GM21367 (cell line): ENCODE measurements at regions not wholly inside any gene's neighbourhood (a gene's known extent, or its start where the extent isn't known, plus 50 kb on each side); places are given as distances from the start of the nearest gene placed in this dataset.
"Not testable (repeated sequence)": the region's sequence is repeated elsewhere in the genome, so short reads cannot be mapped to it uniquely, and the experiment has no call there.

ENCODE experiments used
- ATAC-seq: cut with Tn5 transposase; IDR thresholded peaks from one replicate; pipeline ENCODE4 v1.9.1; 2021; ENCODE audit not compliant: unreplicated experiment

- no peak for ATAC-seq
These were observed 512.8 kb downstream of the UQCRFS1 start for GRCh38 chr19:28700176-28700575.

DNA sequence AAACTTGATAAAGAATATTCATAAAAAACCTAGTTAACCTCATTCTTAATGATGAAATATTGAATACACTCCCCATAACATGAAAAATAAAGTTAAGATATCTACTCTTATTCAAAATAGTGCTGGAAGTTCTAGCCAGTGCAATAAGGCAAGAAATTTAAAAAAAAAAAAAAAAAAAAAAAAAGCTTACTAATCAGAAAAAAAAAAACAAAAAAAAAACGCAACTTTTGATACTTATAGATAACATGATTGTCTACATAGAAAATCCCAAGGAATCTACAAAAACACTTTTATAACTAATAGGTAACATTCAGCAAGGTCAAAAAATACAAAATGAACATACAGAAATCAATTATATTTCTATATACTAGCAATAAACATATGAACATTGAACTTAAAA is 515.6 kb downstream of the UQCRFS1 start:
- no peak for ATAC-seq

- no peak for ATAC-seq
These were observed 518.1 kb downstream of the UQCRFS1 start for GRCh38 chr19:28694812-28695211.

GRCh38 chr19:28691683-28692082 is 521.3 kb downstream of the UQCRFS1 start:
- no peak for ATAC-seq

DNA sequence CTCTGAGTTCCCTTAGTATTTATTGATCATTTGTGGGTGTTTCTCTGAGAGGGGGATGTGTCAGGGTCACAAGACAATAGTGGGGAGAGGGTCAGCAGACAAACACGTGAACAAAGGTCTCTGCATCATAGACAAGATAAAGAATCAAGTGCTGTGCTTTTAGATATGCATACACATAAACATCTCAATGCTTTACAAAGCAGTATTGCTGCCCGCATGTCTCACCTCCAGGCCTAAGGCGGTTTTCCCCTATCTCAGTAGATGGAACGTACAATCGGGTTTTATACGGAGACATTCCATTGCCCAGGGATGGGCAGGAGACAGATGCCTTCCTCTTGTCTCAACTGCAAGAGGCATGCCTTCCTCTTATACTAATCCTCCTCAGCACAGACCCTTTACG is 523.5 kb downstream of the UQCRFS1 start:
- ATAC-seq: not testable (repeated sequence)

DNA sequence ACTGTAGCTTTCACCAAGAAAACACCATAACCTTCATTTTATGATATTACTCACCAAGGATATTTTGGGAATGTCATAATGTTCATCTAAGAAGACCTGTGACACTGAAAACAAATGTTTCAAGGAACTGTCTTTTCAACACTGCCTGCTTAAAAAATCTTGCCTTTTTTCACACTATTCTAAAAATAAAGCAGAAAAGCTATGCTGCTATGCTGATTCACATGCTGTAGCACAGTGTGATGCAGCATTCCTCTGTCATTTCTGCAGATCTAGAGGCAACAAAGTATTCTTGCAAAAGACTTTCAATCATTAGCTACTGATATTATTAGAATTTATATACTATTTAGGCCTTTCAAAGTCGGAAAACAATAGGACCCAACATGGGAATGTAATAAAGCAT is 525.7 kb downstream of the UQCRFS1 start:
- ATAC-seq: no peak

- ATAC-seq: no peak
These were observed 526.2 kb downstream of the UQCRFS1 start for GRCh38 chr19:28686756-28687155.

- no peak for ATAC-seq
These were observed 527.1 kb downstream of the UQCRFS1 start for GRCh38 chr19:28685802-28686201.

GRCh38 chr19:28685077-28685476 is 527.9 kb downstream of the UQCRFS1 start:
- ATAC-seq: not testable (repeated sequence)

- ATAC-seq: no peak
These were observed 532.8 kb downstream of the UQCRFS1 start for GRCh38 chr19:28680111-28680510.

DNA sequence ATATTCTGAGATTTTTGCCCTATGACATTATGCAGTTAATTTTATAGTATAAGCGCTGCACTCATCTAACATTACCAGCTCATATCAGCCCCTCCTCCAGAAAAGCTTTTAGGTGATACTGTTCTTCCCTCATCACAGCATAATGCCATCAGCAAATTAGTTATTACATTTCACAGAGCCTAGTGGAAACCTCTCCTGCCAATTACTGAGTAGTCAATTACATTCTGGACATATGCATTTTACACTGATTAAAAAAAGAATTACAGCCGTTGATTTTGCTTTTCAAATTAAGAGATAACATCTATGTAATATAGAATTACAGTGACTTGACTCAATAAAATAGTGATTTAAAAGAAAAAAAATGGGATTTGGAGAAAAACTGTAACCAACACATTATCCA is 542.1 kb downstream of the UQCRFS1 start:
- ATAC-seq: no peak

- ATAC-seq: no peak
These were observed 543.1 kb downstream of the UQCRFS1 start for GRCh38 chr19:28669804-28670203.

DNA sequence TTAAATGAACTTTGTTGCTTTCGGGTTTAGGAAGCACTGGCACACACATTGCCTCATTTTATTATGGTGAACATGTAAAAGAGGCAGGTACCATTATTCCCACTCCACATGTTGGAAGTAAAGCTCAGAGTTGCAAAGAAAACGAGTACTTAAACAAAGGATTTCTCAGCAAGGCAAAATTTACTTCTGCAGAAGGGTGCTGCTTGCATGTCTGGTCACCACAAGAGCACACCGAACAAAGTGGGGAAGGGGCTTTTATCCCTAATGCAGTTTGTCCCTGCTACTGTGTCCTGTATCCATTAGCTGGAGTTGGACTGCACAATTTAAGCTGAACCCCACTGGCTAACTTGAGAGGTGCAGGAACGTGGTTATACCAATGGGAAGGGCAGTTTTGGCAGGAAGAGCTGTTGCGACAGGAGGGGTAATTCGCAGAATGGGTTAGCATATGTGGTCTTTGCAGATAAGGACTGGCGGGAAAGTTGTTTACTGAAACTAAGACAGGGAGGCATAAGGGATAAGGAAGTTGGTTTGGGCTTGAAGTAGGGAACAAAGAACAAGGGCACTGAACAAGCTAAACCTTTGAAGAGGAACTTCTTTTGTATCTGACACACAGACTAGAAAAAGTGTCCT is 545.5 kb downstream of the UQCRFS1 start:
- no peak for ATAC-seq

DNA sequence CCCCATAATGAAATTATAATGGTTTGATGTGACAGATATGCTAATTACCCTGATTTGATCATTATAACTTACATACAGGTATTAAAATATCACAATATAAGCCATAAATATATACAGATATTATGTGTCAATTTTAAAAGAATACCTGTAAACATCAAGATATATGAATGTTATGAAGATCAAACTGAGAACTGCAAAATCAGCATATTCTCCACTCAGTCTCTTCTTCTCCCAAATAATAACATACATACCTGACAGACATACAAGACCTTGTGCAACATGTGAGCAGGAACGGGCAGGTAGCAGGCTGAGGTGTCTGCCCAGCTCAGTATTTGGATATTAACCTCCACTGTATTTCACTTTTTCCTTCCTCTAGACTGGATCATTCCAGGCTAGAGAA is 547.2 kb downstream of the UQCRFS1 start:
- ATAC-seq: no peak

DNA sequence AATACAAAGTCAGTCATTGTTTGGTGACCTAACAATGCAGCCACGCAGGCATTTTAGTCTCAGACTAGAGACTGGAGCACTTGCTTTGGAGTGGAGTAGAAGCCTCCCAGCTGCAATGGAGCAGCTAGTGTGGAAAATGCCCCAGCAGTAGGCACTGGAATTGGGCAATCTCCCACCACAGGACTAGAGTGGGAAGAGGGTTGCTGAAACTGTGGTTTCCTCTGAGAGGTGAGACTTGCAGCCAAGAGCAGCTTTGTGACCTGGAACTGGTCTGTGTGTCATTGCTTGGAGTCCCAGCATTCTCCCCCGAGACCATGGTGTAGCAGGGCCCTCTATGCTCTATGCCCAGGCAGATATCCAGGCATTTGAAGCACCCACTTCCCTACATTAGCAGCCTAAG is 556.3 kb downstream of the UQCRFS1 start:
- ATAC-seq: no peak

GRCh38 chr19:28655054-28655453 is 557.9 kb downstream of the UQCRFS1 start:
- no peak for ATAC-seq

GRCh38 chr19:28652765-28653164 is 560.2 kb downstream of the UQCRFS1 start:
- no peak for ATAC-seq

GRCh38 chr19:28646629-28647028 is 566.3 kb downstream of the UQCRFS1 start:
- no peak for ATAC-seq

DNA sequence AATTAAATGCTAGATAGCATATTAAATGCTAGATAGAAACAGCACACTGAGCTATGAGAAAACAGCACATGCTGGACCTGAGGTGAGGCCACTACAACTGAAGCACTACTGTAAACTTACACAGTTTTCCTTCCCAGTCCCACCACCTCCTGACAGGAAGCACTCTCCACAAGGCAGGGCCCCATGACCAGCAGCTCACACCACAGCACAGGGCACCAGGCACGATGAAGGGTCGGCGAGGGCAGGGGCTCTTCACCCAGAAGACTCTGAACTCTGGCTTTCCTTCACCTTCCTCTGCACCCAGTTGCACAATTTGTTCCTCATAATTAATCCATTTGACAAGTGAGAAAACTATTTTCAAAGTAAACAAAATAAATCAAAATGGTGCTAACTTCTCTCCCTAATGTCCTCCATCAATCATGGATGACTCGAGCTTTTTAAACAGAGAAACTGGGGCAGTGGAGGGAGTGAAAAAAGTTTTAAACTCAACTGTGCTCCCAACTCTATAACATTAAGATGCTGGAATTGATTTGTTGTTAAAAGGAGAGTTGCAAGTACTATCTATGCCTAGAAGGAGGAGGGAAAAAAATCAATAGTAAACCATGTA is 568.7 kb downstream of the UQCRFS1 start:
- no peak for ATAC-seq

- ATAC-seq: no peak
These were observed 569.9 kb downstream of the UQCRFS1 start for GRCh38 chr19:28642787-28643683.

GRCh38 chr19:28641395-28641794 is 571.6 kb downstream of the UQCRFS1 start:
- no peak for ATAC-seq

GRCh38 chr19:28640506-28640905 is 572.4 kb downstream of the UQCRFS1 start:
- ATAC-seq: no peak
